Liver (tissue), 8 donors: ENCODE measurements at regions not wholly inside any gene's neighbourhood (a gene's known extent, or its start where the extent isn't known, plus 50 kb on each side); places are given as distances from the start of the nearest gene placed in this dataset.

Experiments
- DNase-seq: peaks from one replicate; pipeline ENCODE4 v3.0.0-alpha.2; 2017; ENCODE audit warnings: low spot score
- H3K27ac ChIP-seq, 2 donors: one replicate each; pipeline ENCODE4 v1.7.0; 2013; ENCODE audit warnings: inconsistent platforms in 2 of 2, low read length in 2 of 2, control low read depth in 1 of 2, low read depth in 1 of 2, mild to moderate bottlenecking in 1 of 2
- H3K27me3 ChIP-seq, 4 donors: one replicate each; pipeline versions ENCODE4 v1.6.1 to v1.7.0; 2013; ENCODE audit warnings: low read length in 3 of 4, inconsistent platforms in 1 of 4, mild to moderate bottlenecking in 1 of 4, moderate library complexity in 1 of 4; ENCODE audit not compliant: control insufficient read depth in 4 of 4, insufficient read depth in 4 of 4
- H3K36me3 ChIP-seq, 4 donors: one replicate each; pipeline versions ENCODE4 v1.6.1 to v1.7.0; 2013; ENCODE audit warnings: low read length in 3 of 4, mild to moderate bottlenecking in 3 of 4, low read depth in 1 of 4, moderate library complexity in 1 of 4; ENCODE audit not compliant: control insufficient read depth in 4 of 4, insufficient read depth in 3 of 4
- H3K4me1 ChIP-seq, 4 donors: one replicate each; pipeline versions ENCODE4 v1.6.1 to v1.7.0; 2013; ENCODE audit warnings: low read length in 3 of 4, mild to moderate bottlenecking in 3 of 4, moderate library complexity in 1 of 4; ENCODE audit not compliant: control insufficient read depth in 4 of 4, insufficient read depth in 4 of 4
- H3K4me3 ChIP-seq, 3 donors: one replicate each; pipeline versions ENCODE4 v1.6.1 to v1.7.0; 2013; ENCODE audit warnings: low read length in 3 of 3, control low read depth in 1 of 3, low read depth in 1 of 3, mild to moderate bottlenecking in 1 of 3
- H3K9ac ChIP-seq, 2 donors: one replicate each; pipeline ENCODE4 v1.7.0; 2013; ENCODE audit warnings: low read length in 2 of 2, mild to moderate bottlenecking in 2 of 2, moderate library complexity in 2 of 2, control low read depth in 1 of 2, low read depth in 1 of 2
- H3K9me3 ChIP-seq, 4 donors: one replicate each; pipeline versions ENCODE4 v1.6.1 to v1.7.0; 2013; ENCODE audit warnings: low read length in 3 of 4; ENCODE audit not compliant: control insufficient read depth in 4 of 4
- CTCF ChIP-seq: fragments of 150-350 bp; IDR thresholded peaks from 2 replicates; pipeline ENCODE4 v1.5.1; 2017; ENCODE audit warnings: improper control_type of control experiment, low read depth, low read length; ENCODE audit not compliant: missing input control
- EGR1 ChIP-seq, 2 donors: IDR thresholded peaks; 2 replicates each; pipeline ENCODE4 v1.6.1; 2016 to 2018; ENCODE audit warnings: antibody characterized with exemption in 2 of 2, low read depth in 2 of 2
- FOXA1 ChIP-seq: IDR thresholded peaks from 2 replicates; pipeline ENCODE4 v1.6.1; 2016; ENCODE audit warnings: antibody characterized with exemption
- FOXA2 ChIP-seq: IDR thresholded peaks from 2 replicates; pipeline ENCODE4 v1.6.1; 2016; ENCODE audit warnings: antibody characterized with exemption
- HNF4A ChIP-seq, 2 donors: conservative IDR thresholded peaks; 2 replicates each; pipeline ENCODE4 v1.6.1; 2016; ENCODE audit warnings: antibody characterized with exemption in 2 of 2, mild to moderate bottlenecking in 2 of 2
- HNF4G ChIP-seq: IDR thresholded peaks from 2 replicates; pipeline ENCODE4 v1.6.1; 2016; ENCODE audit warnings: antibody characterized with exemption
- JUND ChIP-seq, 2 donors: IDR thresholded peaks; 2 replicates each; pipeline ENCODE4 v1.6.1; 2016; ENCODE audit warnings: antibody characterized with exemption in 2 of 2
- NR2F2 ChIP-seq: IDR thresholded peaks from 2 replicates; pipeline ENCODE4 v1.6.1; 2016; ENCODE audit warnings: antibody characterized with exemption
- RAD21 ChIP-seq, 2 donors: IDR thresholded peaks; 2 replicates each; pipeline ENCODE4 v1.6.1; 2016; ENCODE audit warnings: antibody characterized with exemption in 2 of 2, mild to moderate bottlenecking in 2 of 2
- REST ChIP-seq: IDR thresholded peaks from 2 replicates; pipeline ENCODE4 v1.6.1; 2016; ENCODE audit warnings: antibody characterized with exemption, mild to moderate bottlenecking
- RXRA ChIP-seq, 2 donors: IDR thresholded peaks; 2 replicates each; pipeline ENCODE4 v1.6.1; 2017 to 2018; ENCODE audit warnings: antibody characterized with exemption in 2 of 2, mild to moderate bottlenecking in 1 of 2
- TAF1 ChIP-seq: conservative IDR thresholded peaks from 2 replicates; pipeline ENCODE4 v1.6.1; 2016; ENCODE audit warnings: antibody characterized with exemption, mild to moderate bottlenecking
- YY1 ChIP-seq: IDR thresholded peaks from 2 replicates; pipeline ENCODE4 v1.6.1; 2016; ENCODE audit warnings: antibody characterized with exemption, mild to moderate bottlenecking
- WGBS: extraction: QIAGEN DNeasy Blood & Tissue Kit; methylation state at CpG from one replicate; pipeline ENCODE4 v1.1.7; 2013; 5-methylcytosine and 5-hydroxymethylcytosine counted together
- TF ChIP-seq, protein P1 (sequence below): IDR thresholded peaks from 2 replicates; pipeline ENCODE4 v1.6.1; 2016; ENCODE audit warnings: antibody characterized with exemption
- TF ChIP-seq, protein P2 (sequence below): IDR thresholded peaks from 2 replicates; pipeline ENCODE4 v1.6.1; 2016; ENCODE audit warnings: antibody characterized with exemption
- donor health status: healthy.
- donor health status: healthy.
- donor health status: healthy.
- donor health status: healthy.
- donor health status: healthy.

- peak; percentile 45 for TF ChIP-seq HNF4G
Measured at GRCh38 chr3:39752019-39752637, 57.3 kb upstream of the MYRIP start (continued).

DNA sequence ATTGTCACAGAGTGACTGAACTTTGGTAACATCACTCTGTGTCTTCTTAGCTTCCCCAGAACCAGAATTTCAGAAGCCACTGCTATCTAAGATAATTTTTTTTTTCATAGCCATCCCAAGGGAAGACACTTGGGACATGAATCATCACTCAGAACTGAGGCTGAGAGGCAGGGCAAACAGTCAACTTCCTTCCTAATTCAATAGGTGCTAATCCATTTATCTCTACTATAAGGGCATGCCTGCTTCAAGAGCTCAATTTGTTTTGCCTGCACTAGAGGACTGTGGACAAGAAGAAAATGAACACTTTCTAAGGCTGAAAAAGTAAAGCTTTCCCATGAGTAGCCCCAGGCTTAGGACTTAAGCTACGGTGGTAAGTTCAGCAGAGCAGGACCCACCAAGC lies 56.7 kb upstream of the MYRIP start:
- Histone ChIP-seq H3K36me3 (no peaks in the 10 kb centered on the region), H3K4me3 (no peak overlapping the region), H3K4me1 (peaks cover 6 to 32% (median 15%) of the 10 kb centered on the region in 4 donors), H3K9ac (no peak overlapping the region), H3K27ac (peak overlapping the region in 1 of 2 donors; percentile 81), H3K9me3 (no peaks in the 10 kb centered on the region), H3K27me3 (no peaks in the 10 kb centered on the region)
- no peak for DNase-seq
- WGBS, result 92% methylated on average over 1 of the region's 1 CpG
- TF ChIP-seq REST (no peak), HNF4A (conservative IDR thresholded peaks at IDR 0.05) (no peak), CTCF (no peak), FOXA1 (no peak), EGR1 (IDR thresholded peaks at IDR 0.05; ENCODE audit: low read depth in 2 of 2) (no peak), YY1 (no peak), NR2F2 (no peak), JUND (IDR thresholded peaks at IDR 0.05) (no peak), RAD21 (IDR thresholded peaks at IDR 0.05) (no peak), RXRA (IDR thresholded peaks at IDR 0.05) (no peak)
- TF ChIP-seq, protein P1, sequence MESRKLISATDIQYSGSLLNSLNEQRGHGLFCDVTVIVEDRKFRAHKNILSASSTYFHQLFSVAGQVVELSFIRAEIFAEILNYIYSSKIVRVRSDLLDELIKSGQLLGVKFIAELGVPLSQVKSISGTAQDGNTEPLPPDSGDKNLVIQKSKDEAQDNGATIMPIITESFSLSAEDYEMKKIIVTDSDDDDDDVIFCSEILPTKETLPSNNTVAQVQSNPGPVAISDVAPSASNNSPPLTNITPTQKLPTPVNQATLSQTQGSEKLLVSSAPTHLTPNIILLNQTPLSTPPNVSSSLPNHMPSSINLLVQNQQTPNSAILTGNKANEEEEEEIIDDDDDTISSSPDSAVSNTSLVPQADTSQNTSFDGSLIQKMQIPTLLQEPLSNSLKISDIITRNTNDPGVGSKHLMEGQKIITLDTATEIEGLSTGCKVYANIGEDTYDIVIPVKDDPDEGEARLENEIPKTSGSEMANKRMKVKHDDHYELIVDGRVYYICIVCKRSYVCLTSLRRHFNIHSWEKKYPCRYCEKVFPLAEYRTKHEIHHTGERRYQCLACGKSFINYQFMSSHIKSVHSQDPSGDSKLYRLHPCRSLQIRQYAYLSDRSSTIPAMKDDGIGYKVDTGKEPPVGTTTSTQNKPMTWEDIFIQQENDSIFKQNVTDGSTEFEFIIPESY, result no peak

GRCh38 chr3:39753391-39753790 lies 56.0 kb upstream of the MYRIP start:
- no peak for DNase-seq
- H3K9me3 ChIP-seq, result no peaks in the 10 kb centered on the region
- peaks cover 3 to 28% (median 14%) of the 10 kb centered on the region in 4 donors for H3K4me1 ChIP-seq
- no peak for TF ChIP-seq REST
- TF ChIP-seq YY1, result no peak
- no peak for TF ChIP-seq JUND (IDR thresholded peaks at IDR 0.05)
- TF ChIP-seq RXRA (IDR thresholded peaks at IDR 0.05), result no peak
- TF ChIP-seq EGR1 (IDR thresholded peaks at IDR 0.05; ENCODE audit: low read depth in 2 of 2), result no peak
- no peak for TF ChIP-seq FOXA2
- TF ChIP-seq, protein P2, sequence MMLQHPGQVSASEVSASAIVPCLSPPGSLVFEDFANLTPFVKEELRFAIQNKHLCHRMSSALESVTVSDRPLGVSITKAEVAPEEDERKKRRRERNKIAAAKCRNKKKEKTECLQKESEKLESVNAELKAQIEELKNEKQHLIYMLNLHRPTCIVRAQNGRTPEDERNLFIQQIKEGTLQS, result no peak
- no peak for TF ChIP-seq NR2F2
- TF ChIP-seq, protein P1, result no peak
- TF ChIP-seq TAF1, result no peak
- no peak for TF ChIP-seq RAD21 (IDR thresholded peaks at IDR 0.05)
- no peak overlapping the region for H3K4me3 ChIP-seq
- no peaks in the 10 kb centered on the region for H3K27me3 ChIP-seq
- no peak overlapping the region for H3K27ac ChIP-seq
- WGBS, result 96% methylated on average over 1 of the region's 1 CpG
- H3K9ac ChIP-seq, result no peak overlapping the region
- no peaks in the 10 kb centered on the region for H3K36me3 ChIP-seq
